Activated T-cell treated with anti-CD3 and anti-CD28 coated beads, Interleukin-2, amount 50 U/mL, for 72 hours (primary cell): ENCODE measurements at regions not wholly inside any gene's neighbourhood (a gene's known extent, or its start where the extent isn't known, plus 50 kb on each side); places are given as distances from the start of the nearest gene placed in this dataset.
"Not testable (repeated sequence)": the region's sequence is repeated elsewhere in the genome, so short reads cannot be mapped to it uniquely, and the experiment has no call there.

Experiments used
- ATAC-seq, 2 donors: fragments of 150-1000 bp; cut with Tn5 transposase; replicated peaks in 1 of 2; 2 replicates each; pipeline ENCODE4 v1.10.0; 2021; ENCODE audit warnings: moderate library complexity in 2 of 2, mild to moderate bottlenecking in 1 of 2
- DNase-seq, 2 donors: peaks; one replicate each; pipeline ENCODE4 v3.0.0; 2021 to 2022; ENCODE audit warnings: mixed read lengths in 1 of 2
- H3K27ac Mint-ChIP-seq: one replicate; pipeline ENCODE4 v1.8.0; 2022; ENCODE audit warnings: mild to moderate bottlenecking, moderate library complexity, mixed read lengths
- H3K27me3 Mint-ChIP-seq: one replicate; pipeline ENCODE4 v1.8.0; 2022; ENCODE audit warnings: low read depth, mixed read lengths
- H3K36me3 Mint-ChIP-seq, 2 donors: one replicate each; pipeline ENCODE4 v1.8.0; 2022; ENCODE audit warnings: mixed read lengths in 2 of 2, mild to moderate bottlenecking in 1 of 2; ENCODE audit not compliant: insufficient read depth in 2 of 2
- H3K4me1 Mint-ChIP-seq: one replicate; pipeline ENCODE4 v1.8.0; 2022; ENCODE audit warnings: low read depth, mixed read lengths
- H3K4me3 Mint-ChIP-seq, 2 donors: one replicate each; pipeline ENCODE4 v1.8.0; 2022; ENCODE audit warnings: mild to moderate bottlenecking in 2 of 2, mixed read lengths in 2 of 2, moderate library complexity in 2 of 2
- H3K9me3 Mint-ChIP-seq, 2 donors: one replicate each; pipeline ENCODE4 v1.8.0; 2022; ENCODE audit warnings: mixed read lengths in 2 of 2

DNA sequence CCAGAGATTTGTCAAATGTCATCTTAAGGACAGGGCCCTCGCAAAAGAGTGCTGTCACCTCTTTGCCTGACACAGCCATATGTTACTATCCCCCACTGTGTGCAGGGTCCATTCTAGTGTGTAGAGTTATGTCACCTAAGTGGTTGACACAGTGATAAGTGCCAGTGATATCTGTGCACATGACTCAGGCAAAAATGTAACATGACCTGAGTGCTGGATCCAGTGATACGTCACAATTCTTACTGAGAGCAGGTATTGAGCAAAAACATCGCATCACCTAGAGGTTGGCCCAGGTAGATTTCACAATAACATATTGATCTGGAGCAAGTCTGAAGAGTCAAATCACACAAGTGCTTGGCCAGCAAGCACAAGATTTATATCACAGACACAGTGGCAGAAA, 100.5 kb upstream of the BPY2 start:
- not testable (repeated sequence) for H3K4me1 Mint-ChIP-seq, DNase-seq, H3K27me3 Mint-ChIP-seq, ATAC-seq, H3K27ac Mint-ChIP-seq, H3K9me3 Mint-ChIP-seq, H3K36me3 Mint-ChIP-seq, H3K4me3 Mint-ChIP-seq

DNA sequence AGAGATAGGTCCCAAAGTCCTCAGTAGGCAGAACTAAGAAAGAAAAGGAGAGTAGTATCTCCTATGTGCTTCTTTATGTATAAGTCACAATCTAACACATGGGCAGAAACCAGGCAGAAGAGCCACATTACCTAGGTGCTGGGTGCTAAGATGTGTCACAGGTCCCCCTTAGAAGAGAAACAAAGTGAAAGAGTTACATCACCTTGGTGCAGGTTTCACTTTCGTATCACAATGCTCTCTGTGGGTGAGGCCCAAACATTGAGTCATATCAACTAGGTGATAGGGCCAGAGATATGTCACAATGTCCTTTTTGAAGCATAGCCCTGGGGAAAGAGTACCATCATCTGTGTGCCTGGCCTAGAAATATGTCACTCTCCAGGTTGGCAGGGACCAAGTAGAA, 96.1 kb upstream of the BPY2 start:
- peak in 1 of 2 donors; percentile 92 for ATAC-seq
- H3K27ac Mint-ChIP-seq, H3K9me3 Mint-ChIP-seq, H3K36me3 Mint-ChIP-seq, H3K27me3 Mint-ChIP-seq, DNase-seq, H3K4me3 Mint-ChIP-seq, H3K4me1 Mint-ChIP-seq: not testable (repeated sequence)

DNA sequence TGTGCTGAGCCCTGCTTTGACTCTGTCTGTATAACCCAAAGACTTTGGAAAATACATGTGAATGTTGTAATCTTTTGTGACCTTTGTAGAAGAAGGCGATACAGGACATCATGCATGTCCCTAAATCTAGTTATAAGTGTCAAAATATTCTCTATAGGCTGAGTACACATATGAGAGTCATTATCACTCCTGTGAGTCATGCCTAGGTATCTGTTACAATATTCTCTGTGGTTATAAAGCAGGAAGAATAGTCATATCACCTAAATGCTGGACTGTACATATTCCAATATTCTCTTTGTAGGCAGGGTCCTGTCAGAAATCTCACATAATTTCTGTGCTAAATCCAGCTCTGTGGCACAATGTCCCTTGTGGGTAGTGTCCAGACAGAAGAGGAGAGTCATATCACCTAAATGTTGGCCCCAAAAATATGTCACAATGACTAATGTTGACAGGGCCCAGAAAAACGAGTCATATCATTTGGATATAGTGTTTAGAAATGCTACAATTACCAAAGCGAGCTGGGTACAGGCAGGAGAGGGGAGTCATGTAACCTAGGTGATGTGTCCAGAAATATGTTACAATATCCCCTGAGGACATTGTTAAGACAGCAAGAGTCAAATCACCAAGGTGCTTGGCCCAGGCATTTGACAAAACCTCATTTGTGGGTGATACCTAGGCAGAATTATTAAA, 80.4 kb upstream of the BPY2 start:
- H3K27ac Mint-ChIP-seq, H3K36me3 Mint-ChIP-seq, H3K4me1 Mint-ChIP-seq, H3K9me3 Mint-ChIP-seq, H3K4me3 Mint-ChIP-seq, H3K27me3 Mint-ChIP-seq, DNase-seq: not testable (repeated sequence)
- ATAC-seq: peak in 1 of 2 donors; percentile 69

DNA sequence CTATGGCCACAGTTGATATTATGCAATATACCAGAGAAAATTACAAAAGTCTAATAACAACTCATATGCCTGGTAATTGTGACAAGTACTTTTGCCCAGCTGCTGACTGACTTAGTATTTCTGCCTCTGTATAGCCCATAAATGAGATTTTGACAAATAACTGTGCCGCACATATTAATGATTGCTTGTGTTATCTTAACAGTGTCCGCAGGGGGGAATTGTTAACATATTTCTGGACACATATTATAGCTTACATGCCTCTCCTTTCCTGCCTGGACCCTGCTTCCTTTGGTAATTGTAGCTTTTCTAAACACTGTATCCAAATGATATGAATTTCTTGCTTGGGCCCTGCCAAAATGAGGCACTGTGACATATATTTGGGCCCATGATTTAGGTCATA, 69.0 kb upstream of the BPY2 start:
- not testable (repeated sequence) for H3K9me3 Mint-ChIP-seq, H3K4me1 Mint-ChIP-seq, DNase-seq, H3K36me3 Mint-ChIP-seq, H3K27ac Mint-ChIP-seq, H3K4me3 Mint-ChIP-seq, ATAC-seq, H3K27me3 Mint-ChIP-seq

DNA sequence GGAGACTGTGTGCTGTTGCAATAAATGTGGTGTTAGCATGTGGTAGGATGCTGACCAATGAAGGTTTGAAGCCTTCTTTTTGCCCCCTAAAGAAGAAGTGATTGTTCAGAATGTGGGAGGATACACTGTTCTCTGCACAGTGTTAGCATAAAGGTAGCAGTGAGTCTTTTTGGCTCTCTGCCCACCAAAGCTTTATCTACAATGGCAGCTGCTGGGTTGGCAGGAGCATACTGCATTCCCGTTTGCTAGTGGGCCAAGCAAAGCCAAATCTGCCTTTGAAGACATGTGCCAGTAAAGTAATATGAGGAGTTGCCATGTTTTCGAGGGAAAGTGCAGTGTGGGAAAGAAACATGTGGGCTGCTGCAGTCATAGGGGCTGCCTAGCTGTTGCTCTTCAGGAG, 56.4 kb upstream of the BPY2 start:
- H3K36me3 Mint-ChIP-seq, H3K4me1 Mint-ChIP-seq, H3K27ac Mint-ChIP-seq, H3K27me3 Mint-ChIP-seq, H3K9me3 Mint-ChIP-seq, H3K4me3 Mint-ChIP-seq, ATAC-seq, DNase-seq: not testable (repeated sequence)

DNA sequence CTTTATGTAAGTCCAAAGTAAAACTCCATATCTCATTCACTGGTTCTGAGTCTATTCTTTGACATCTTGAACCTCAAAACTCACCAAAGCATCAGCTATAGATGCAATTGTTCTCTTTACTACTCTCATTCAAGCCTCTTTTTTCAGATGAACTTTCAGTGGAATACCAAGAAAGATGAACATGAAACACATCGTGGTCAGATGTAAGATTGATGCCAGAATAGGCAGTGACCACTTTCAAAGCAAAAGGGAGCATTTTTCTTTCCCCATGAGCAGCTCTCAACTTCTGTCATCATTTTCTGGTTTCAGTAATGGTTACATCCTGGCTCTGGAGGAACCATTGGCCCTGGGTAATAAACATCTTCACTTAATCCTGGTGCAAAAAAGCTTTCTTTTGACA, 50.6 kb upstream of the BPY2 start:
- H3K27ac Mint-ChIP-seq, H3K4me3 Mint-ChIP-seq, H3K9me3 Mint-ChIP-seq, H3K4me1 Mint-ChIP-seq, ATAC-seq, H3K27me3 Mint-ChIP-seq, H3K36me3 Mint-ChIP-seq, DNase-seq: not testable (repeated sequence)
